HEK293 (cell line): ENCODE measurements at regions not wholly inside any gene's neighbourhood (a gene's known extent, or its start where the extent isn't known, plus 50 kb on each side); places are given as distances from the start of the nearest gene placed in this dataset.

Experiments used
- CTCF ChIA-PET: fragments of 350-600 bp; formaldehyde crosslinking; extraction: SDS; loops from one replicate; lab custom pipeline; 2021; ENCODE audit warnings: antibody characterized with exemption; lab: Yijun Ruan, JAX
- POLR2A ChIA-PET: fragments of 300-600 bp; formaldehyde crosslinking; extraction: SDS; loops from one replicate; lab custom pipeline; 2020; ENCODE audit warnings: antibody characterized with exemption, inconsistent platforms; lab: Yijun Ruan, JAX
- H3K27ac ChIP-seq: fragments of 200-500 bp; sonication (Bioruptor generic); 2 replicates; pipeline ENCODE4 v1.5.1; 2014; ENCODE audit warnings: low read depth, low read length, control low read depth, inconsistent platforms; ENCODE audit errors: extremely low read depth
- H3K36me3 ChIP-seq, 2 experiments: fragments of 200-500 bp in 1 of 2; sonication (Bioruptor generic) in 1 of 2; 1 replicate in 1 of 2; 2 replicates in 1 of 2; pipeline ENCODE4 v1.5.1; 2014 to 2017; ENCODE audit warnings: inconsistent platforms in 2 of 2, low read length in 2 of 2; ENCODE audit not compliant: control insufficient read depth in 2 of 2, insufficient read depth in 1 of 2
- H3K4me1 ChIP-seq: fragments of 200-500 bp; sonication (Bioruptor generic); 2 replicates; pipeline ENCODE4 v1.5.1; 2014; ENCODE audit warnings: mild to moderate bottlenecking, low read length, inconsistent platforms; ENCODE audit not compliant: control insufficient read depth, insufficient read depth
- H3K4me3 ChIP-seq: 2 replicates; pipeline ENCODE4 v1.5.1; 2011; ENCODE audit warnings: low read depth, mild to moderate bottlenecking, control low read depth, low read length, moderate library complexity
- H3K9me3 ChIP-seq: fragments of 200-500 bp; sonication (Bioruptor generic); 2 replicates; pipeline ENCODE4 v1.5.1; 2014; ENCODE audit warnings: low read depth, low read length, inconsistent platforms; ENCODE audit not compliant: control insufficient read depth, insufficient read depth
- BCL11B ChIP-seq: fragments of 450-650 bp; formaldehyde crosslinking; IDR thresholded peaks from 2 replicates; pipeline ENCODE4 v1.5.1; 2016; ENCODE audit warnings: low read depth, missing biosample characterization, missing genetic modification characterization
- EGR2 ChIP-seq: fragments of 450-650 bp; formaldehyde crosslinking; IDR thresholded peaks from 2 replicates; pipeline ENCODE4 v1.5.1; 2016; ENCODE audit warnings: low read depth, missing biosample characterization, missing genetic modification characterization
- KLF10 ChIP-seq: fragments of 450-650 bp; IDR thresholded peaks from 2 replicates; pipeline ENCODE4 v1.5.1; 2018; ENCODE audit warnings: missing biosample characterization, mild to moderate bottlenecking, missing genetic modification characterization
- ZBTB8A ChIP-seq: fragments of 450-650 bp; formaldehyde crosslinking; IDR thresholded peaks from 2 replicates; pipeline ENCODE4 v1.5.1; 2016; ENCODE audit warnings: missing biosample characterization, missing genetic modification characterization
- ZNF175 ChIP-seq: fragments of 450-650 bp; formaldehyde crosslinking; IDR thresholded peaks from 2 replicates; pipeline ENCODE4 v1.5.1; 2016; ENCODE audit warnings: missing biosample characterization, missing genetic modification characterization
- ZNF184 ChIP-seq: fragments of 450-650 bp; IDR thresholded peaks from 2 replicates; pipeline ENCODE4 v1.5.1; 2018; ENCODE audit warnings: missing biosample characterization, mild to moderate bottlenecking, missing genetic modification characterization
- ZNF341 ChIP-seq: fragments of 450-650 bp; formaldehyde crosslinking; IDR thresholded peaks from 2 replicates; pipeline ENCODE4; 2016; ENCODE audit warnings: low read depth, missing biosample characterization, missing genetic modification characterization
- ZNF350 ChIP-seq: fragments of 450-650 bp; formaldehyde crosslinking; IDR thresholded peaks from 2 replicates; pipeline ENCODE4 v1.5.0; 2017; ENCODE audit warnings: missing biosample characterization, mild to moderate bottlenecking, missing genetic modification characterization
- ZNF354C ChIP-seq: fragments of 450-650 bp; formaldehyde crosslinking; IDR thresholded peaks from 2 replicates; pipeline ENCODE4 v1.5.1; 2016; ENCODE audit warnings: missing biosample characterization, missing genetic modification characterization, low read depth, borderline replicate concordance
- ZNF416 ChIP-seq: fragments of 450-650 bp; formaldehyde crosslinking; IDR thresholded peaks from 2 replicates; pipeline ENCODE4 v1.5.1; 2016; ENCODE audit warnings: missing biosample characterization, missing genetic modification characterization
- ZNF560 ChIP-seq: fragments of 450-650 bp; formaldehyde crosslinking; IDR thresholded peaks from 2 replicates; pipeline ENCODE4 v1.5.1; 2017; ENCODE audit warnings: missing biosample characterization, missing genetic modification characterization, borderline replicate concordance
- ZNF658 ChIP-seq: fragments of 450-650 bp; formaldehyde crosslinking; IDR thresholded peaks from 2 replicates; pipeline ENCODE4; 2016; ENCODE audit warnings: missing biosample characterization, missing genetic modification characterization
- ZNF776 ChIP-seq: fragments of 450-650 bp; formaldehyde crosslinking; IDR thresholded peaks from 2 replicates; pipeline ENCODE4 v1.5.0; 2017; ENCODE audit warnings: missing biosample characterization, missing genetic modification characterization, borderline replicate concordance
- ZXDB ChIP-seq: fragments of 450-650 bp; formaldehyde crosslinking; IDR thresholded peaks from 2 replicates; pipeline ENCODE4 v1.5.1; 2016; ENCODE audit warnings: missing biosample characterization, missing genetic modification characterization
- TF ChIP-seq, protein P1 (sequence below): fragments of 450-650 bp; formaldehyde crosslinking; IDR thresholded peaks from 2 replicates; pipeline ENCODE4 v1.5.1; 2016; ENCODE audit warnings: missing biosample characterization, missing genetic modification characterization
- TF ChIP-seq, protein P2 (sequence below): fragments of 450-650 bp; formaldehyde crosslinking; IDR thresholded peaks from 2 replicates; pipeline ENCODE4 v1.5.1; 2017; ENCODE audit warnings: missing biosample characterization, missing genetic modification characterization
- TF ChIP-seq, protein P3 (sequence below): fragments of 450-650 bp; formaldehyde crosslinking; IDR thresholded peaks from 2 replicates; pipeline ENCODE4 v1.5.1; 2016; ENCODE audit warnings: missing biosample characterization, missing genetic modification characterization

DNA sequence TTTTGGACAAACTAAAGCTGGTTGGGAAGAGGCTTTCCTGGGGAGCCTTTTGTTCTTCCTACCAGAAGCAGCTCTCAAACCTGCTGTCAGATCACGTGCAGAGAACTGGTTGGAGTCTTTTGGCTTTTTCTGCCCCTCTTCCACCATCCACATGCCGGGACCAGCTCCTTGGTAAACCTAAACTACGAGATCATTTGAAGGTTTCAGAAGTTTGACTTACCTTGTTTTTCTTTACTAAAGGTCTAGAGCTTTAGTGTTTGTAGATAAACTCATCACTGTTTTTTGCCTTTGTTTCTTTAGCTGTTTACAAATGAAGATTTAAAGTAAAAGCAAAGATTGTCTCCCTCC is 113.4 kb downstream of the HLX start (continued):
- no peak for TF ChIP-seq EGR2 (tag by site-specific recombination)
- no peak for TF ChIP-seq ZNF354C
- TF ChIP-seq ZNF658 (tag by site-specific recombination), result no peak
- TF ChIP-seq ZNF341 (tag by site-specific recombination), result no peak
- no peak for TF ChIP-seq ZBTB8A (tag by site-specific recombination)

DNA sequence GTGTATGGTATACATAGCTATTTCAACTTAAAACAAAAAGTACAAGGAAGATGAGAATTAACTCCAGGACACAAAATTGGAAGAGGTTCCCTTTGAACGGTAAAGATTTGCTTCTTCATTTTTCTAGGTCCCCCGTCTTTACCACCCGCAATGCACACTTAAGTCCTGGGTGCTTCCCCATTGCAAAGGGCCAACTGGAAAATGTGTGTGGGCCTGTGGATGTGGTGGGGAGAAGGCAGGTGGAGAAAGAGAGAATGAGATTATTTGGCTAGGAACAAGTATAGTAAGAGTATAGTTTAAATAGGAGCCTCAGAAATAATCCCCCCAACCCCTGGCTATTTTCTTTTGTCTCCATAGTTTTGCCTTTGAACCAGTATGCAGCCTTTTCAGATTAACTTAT is 115.4 kb downstream of the HLX start:
- ChIA-PET POLR2A (no interaction called here), CTCF (interaction anchor here (0.7 to 0.8 kb wide), 2 partner anchors 121 to 787 kb away, joined by 3 read pairs; no protein-coding TSS in a partner anchor)
- no peak for TF ChIP-seq ZNF350 (tag by site-specific recombination)
- H3K27ac ChIP-seq, result no peak overlapping the region
- H3K4me3 ChIP-seq, result no peak overlapping the region
- no peaks in the 10 kb centered on the region for H3K36me3 ChIP-seq
- no peaks in the 10 kb centered on the region for H3K9me3 ChIP-seq
- H3K4me1 ChIP-seq, result peaks cover 12% of the 10 kb centered on the region

DNA sequence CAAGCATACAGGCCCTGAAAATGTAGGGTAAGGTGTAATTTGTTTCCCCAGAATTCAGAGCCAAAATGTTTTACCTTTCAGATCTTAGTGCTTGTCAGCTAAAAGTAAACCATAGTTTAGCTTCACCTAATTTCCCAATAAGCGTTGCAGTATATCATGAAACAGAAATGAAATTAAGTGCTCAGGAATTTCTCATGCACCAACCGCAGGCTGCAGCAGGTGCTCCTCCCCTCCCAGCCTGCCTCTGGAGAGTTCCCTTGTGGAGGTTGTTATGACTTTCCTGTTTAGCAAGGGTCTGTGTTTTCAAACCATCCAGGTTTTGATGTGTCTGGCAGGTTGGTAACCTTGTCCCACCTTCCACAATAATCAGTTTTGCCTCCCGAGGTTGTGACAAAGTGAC is 118.5 kb downstream of the HLX start:
- CTCF ChIA-PET, result interaction anchor here (0.6 kb wide), 1 partner anchor 126 kb away, joined by 3 read pairs; no protein-coding TSS in a partner anchor
- Histone ChIP-seq H3K27ac (no peak overlapping the region), H3K36me3 (no peaks in the 10 kb centered on the region), H3K4me3 (no peak overlapping the region), H3K4me1 (no peaks in the 10 kb centered on the region), H3K9me3 (no peaks in the 10 kb centered on the region)
- POLR2A ChIA-PET, result interaction anchor here (0.6 kb wide), 1 partner anchor 1254 kb away, joined by 5 read pairs; no protein-coding TSS in a partner anchor
- TF ChIP-seq, protein P1, sequence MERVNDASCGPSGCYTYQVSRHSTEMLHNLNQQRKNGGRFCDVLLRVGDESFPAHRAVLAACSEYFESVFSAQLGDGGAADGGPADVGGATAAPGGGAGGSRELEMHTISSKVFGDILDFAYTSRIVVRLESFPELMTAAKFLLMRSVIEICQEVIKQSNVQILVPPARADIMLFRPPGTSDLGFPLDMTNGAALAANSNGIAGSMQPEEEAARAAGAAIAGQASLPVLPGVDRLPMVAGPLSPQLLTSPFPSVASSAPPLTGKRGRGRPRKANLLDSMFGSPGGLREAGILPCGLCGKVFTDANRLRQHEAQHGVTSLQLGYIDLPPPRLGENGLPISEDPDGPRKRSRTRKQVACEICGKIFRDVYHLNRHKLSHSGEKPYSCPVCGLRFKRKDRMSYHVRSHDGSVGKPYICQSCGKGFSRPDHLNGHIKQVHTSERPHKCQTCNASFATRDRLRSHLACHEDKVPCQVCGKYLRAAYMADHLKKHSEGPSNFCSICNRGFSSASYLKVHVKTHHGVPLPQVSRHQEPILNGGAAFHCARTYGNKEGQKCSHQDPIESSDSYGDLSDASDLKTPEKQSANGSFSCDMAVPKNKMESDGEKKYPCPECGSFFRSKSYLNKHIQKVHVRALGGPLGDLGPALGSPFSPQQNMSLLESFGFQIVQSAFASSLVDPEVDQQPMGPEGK (tag by site-specific recombination), result no peak

DNA sequence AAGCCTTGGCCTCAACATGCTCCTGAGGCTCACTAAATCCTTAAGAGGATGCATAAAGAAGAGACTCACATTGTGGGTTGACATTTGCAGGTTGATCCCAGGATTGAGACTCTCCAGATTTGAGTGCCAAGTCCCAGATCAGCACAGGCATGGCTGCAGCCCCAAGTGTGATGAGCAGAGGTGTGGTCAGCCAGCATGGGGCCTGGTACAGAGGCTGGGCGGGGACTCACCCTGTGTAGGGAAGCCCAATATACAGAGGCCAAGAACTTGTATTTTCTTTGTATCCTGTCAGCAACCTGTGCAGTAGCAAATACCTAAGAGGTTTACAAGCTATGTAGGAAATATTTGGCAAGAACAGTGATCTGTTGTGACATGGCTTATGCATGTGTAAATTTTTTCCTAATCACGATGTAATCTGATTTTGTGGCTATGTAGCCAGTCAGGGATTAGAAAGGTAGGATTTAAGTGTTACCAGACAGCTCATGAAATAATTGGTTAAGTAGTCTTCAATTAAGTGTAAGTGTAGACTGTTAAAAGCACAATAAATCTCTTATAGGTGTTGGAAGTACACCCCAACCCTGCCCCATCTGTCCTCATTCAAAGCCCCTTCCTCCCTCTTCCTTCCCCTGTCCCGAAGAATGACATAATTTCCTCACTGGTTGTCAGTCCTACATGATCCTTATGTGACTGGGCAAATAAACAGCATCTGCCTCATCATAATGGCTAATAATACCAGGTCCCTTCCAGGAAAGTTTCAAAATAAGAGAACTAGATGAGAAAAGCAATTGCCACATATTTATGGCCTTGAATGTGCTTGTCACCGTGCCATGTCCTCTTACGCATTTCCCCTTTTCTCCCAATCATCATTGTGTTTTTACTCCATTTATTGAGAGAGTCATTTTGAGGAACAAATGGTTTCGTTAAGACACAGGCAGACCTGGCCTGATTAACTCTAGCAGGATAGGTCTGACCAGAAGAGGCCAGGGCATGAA is 120.9 kb downstream of the HLX start:
- H3K4me3 ChIP-seq, result no peak overlapping the region
- H3K4me1 ChIP-seq, result no peaks in the 10 kb centered on the region
- ChIA-PET POLR2A (interaction anchor here (0.5 kb wide), 1 partner anchor 43 kb away, joined by 3 read pairs; no protein-coding TSS in a partner anchor), CTCF (no interaction called here)
- TF ChIP-seq ZNF776 (no peak), ZNF175 (tag by site-specific recombination) (no peak)
- no peaks in the 10 kb centered on the region for H3K36me3 ChIP-seq
- H3K9me3 ChIP-seq, result no peaks in the 10 kb centered on the region
- H3K27ac ChIP-seq, result no peak overlapping the region

DNA sequence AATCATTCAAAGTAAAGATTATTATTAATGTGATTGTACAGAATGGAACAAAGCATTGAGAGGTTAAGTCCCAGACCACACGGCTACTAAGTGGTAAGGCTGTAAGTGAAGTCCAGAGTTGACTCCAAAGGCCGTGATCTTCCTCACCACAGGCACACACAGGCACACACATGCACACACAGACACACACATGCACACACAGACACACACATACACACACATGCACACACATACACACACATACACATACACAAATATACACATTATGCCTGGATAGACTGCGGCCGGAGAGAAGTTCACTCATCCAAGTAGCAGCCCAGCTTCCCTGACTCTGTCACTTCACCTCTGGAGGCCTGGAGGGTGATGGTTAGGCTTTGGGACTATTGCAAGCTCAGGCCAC is 121.9 kb downstream of the HLX start:
- POLR2A ChIA-PET, result no interaction called here
- Histone ChIP-seq H3K27ac (no peak overlapping the region), H3K4me1 (no peaks in the 10 kb centered on the region), H3K4me3 (no peak overlapping the region), H3K36me3 (no peaks in the 10 kb centered on the region), H3K9me3 (no peaks in the 10 kb centered on the region)
- TF ChIP-seq ZNF184, result no peak
- TF ChIP-seq, protein P2, sequence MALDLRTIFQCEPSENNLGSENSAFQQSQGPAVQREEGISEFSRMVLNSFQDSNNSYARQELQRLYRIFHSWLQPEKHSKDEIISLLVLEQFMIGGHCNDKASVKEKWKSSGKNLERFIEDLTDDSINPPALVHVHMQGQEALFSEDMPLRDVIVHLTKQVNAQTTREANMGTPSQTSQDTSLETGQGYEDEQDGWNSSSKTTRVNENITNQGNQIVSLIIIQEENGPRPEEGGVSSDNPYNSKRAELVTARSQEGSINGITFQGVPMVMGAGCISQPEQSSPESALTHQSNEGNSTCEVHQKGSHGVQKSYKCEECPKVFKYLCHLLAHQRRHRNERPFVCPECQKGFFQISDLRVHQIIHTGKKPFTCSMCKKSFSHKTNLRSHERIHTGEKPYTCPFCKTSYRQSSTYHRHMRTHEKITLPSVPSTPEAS, result peak; percentile 91
- no peak for TF ChIP-seq ZNF416
- no peak for TF ChIP-seq KLF10
- TF ChIP-seq, protein P3, sequence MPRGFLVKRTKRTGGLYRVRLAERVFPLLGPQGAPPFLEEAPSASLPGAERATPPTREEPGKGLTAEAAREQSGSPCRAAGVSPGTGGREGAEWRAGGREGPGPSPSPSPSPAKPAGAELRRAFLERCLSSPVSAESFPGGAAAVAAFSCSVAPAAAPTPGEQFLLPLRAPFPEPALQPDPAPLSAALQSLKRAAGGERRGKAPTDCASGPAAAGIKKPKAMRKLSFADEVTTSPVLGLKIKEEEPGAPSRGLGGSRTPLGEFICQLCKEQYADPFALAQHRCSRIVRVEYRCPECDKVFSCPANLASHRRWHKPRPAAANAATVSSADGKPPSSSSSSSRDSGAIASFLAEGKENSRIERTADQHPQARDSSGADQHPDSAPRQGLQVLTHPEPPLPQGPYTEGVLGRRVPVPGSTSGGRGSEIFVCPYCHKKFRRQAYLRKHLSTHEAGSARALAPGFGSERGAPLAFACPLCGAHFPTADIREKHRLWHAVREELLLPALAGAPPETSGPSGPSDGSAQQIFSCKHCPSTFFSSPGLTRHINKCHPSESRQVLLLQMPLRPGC, result no peak
- TF ChIP-seq BCL11B, result no peak
- TF ChIP-seq ZNF560 (tag by site-specific recombination), result no peak
- TF ChIP-seq ZXDB, result no peak
- CTCF ChIA-PET, result no interaction called here
